DMS153 treated with DMSO at 0.1 percent for 48 hours (cell line): ENCODE measurements at regions not wholly inside any gene's neighbourhood (a gene's known extent, or its start where the extent isn't known, plus 50 kb on each side); places are given as distances from the start of the nearest gene placed in this dataset.
"Not testable (repeated sequence)": the region's sequence is repeated elsewhere in the genome, so short reads cannot be mapped to it uniquely, and the experiment has no call there.

Source experiments
- DNase-seq: peaks from one replicate; lab custom pipeline; 2025; ENCODE audit not compliant: unreplicated experiment; lab: John Stamatoyannopoulos, UW

DNA sequence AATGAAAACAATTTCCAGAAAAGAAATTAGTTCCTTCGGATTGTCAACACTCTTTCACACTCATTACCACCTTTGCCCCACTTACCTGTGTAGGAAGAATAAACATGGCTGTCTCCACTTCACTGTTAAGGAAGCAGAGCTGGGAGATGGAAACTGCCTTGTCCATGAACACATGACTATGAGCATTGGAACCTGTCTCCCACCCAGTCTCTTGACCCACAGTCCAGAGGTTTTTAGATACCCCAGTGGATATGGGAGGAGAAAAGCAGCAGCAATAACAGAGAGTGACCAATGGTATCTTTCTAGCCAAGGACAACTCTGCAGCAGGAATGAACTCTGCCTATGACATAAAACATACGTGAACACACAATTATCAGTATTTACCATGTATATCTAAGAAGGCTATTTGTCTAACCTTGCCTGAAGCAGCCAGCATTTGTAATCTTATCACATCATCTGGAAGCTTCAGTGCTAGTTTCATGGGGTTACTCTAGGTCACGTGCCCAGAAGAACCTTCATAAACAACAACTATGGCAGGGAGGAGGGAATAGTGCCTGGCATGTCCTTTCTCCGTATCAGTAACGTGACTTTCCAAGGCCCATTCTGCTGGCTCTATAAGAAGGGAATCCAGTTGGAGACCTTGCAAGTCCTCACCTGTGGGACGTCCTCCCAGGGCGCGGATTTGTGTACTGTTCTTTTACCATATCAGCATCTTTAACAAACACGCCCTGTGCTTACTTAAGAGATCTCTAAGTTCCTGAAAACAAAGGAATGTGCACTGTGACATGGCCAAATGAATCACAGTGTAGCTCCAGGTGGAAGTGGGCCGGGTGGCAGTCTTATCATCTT, 221.8 kb upstream of the UBL3 start:
- DNase-seq = no peak

DNA sequence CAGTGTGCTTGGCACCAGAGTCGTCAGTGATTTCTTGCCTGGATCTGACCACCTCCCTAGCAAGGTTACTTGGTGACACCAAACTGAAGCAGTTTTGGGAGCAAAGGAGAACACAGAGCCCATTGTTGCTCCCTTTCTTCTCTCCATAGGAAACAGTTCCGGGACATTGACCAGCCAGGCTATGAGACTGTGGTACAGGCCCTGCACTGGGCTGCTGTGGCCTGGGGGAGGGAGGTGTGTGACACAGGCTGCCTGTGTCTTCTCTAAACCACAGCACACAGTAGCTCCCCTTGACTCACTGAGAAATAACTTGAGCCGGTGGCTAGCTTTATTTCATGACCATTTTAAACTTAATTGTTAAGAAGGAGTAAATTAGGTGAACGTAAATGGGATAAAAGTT, 214.8 kb upstream of the UBL3 start:
- DNase-seq = no peak

DNA sequence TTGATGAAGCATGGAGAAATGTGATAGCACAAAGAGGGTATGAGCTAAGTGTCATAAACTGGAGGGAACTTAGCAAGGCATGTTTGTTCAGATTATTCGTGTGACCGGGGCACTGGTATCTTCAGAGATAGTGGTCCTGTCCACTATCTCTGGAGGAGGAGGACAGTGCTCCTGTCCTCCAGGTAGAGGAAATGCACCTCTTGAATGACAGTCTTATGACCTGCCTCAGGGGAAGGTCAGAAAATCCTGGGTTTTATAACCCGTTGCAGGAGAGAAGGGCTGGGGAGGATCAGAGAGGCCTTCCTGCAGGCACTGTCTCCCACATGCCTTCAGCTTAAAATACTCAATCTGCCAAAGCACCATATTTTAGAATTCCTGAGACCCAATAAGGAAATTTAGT, 213.5 kb upstream of the UBL3 start:
- no peak for DNase-seq

DNA sequence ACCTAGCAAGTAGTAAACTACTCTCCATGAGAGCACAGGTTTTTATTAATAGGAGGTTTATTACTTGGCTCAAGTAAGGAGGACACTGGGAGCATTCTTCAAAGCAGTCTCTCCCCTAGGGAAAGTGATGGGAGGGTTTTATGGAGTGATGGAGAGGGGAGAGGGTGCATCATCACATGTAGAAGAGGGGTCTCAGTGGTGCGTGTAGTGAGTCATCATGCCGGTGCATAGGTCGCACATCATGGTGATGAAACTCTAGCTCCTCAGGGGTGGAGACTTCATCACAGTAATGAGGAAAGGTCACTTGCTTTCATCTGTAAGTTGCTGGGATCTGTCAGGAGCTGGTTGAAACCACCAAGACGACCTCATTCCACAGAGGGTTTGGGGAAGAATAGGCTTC, 210.8 kb upstream of the UBL3 start:
- DNase-seq = no peak

DNA sequence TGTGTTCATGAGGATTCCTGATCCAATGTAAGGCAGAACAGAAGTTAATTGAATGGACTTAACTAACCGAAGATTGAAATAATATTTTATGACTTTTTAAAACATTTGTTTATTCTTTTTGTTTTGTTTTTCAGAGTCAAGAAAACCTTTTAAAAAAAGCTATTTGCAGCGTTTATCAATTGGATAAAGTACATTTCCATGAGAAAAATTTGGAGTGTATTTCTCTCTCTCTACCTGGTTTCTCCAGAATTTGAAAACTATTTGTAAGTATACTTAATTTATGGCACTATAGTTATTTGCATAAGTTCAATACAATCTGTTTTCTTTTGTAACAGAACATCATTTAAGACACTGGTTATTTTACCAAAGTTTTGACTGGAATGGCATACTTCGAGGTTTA, 208.0 kb upstream of the UBL3 start:
- DNase-seq = no peak

DNA sequence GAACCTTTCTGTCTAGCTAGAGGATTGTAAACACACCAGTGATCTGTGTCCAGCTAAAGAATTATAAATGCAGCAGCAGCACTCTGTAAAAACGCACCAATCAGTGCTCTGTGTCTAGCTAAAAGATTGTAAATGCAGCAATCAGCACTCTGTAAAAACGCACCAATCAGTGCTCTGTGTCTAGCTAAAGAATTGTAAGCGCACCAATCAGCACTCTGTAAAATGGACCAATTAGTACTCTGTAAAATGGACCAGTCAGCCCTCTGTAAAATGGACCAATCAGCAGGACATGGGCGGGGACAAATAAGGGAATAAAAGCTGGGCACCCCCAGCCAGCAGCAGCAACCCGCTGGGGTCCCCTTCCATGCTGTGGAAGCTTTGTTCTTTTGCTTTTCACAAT, 204.1 kb upstream of the UBL3 start:
- not testable (repeated sequence) for DNase-seq

DNA sequence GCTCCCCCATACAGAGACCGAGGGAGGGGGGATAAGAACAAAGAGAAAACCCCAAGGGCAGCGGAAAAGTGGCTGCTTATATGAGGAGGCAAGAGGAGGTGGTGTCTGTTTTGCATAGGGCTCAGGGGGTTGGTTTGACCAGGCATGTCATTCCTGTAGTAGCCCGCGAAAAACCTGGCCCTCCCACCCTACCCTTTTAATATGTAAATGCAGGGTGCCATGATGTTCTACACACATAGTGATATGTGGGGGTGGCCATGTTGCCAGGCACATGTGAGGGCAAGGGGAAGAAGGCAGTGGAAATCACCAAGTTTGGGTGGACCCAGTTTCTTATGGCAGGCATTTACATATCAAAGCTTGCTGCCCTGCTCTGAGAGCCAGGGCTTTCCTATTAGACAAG, 203.5 kb upstream of the UBL3 start:
- no peak for DNase-seq

DNA sequence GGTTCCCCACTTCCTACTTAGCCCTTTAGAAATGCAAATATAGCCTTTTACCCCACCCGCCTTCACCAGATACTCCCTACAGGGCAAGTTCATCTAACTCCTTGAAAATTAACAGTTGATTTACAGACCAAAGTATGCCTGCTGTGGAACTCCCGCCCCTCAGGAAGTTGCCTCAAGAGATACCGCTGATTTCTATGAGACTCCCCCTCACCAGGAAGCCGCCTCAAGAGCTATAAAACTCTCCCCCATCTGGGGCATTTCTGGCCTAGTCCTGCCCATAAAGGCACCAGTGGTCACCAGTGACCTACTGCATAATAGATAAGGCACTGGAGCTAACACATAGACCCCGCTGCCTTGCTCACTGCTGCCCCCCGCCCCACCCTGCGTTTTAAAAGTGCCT, 201.7 kb upstream of the UBL3 start:
- no peak for DNase-seq

DNA sequence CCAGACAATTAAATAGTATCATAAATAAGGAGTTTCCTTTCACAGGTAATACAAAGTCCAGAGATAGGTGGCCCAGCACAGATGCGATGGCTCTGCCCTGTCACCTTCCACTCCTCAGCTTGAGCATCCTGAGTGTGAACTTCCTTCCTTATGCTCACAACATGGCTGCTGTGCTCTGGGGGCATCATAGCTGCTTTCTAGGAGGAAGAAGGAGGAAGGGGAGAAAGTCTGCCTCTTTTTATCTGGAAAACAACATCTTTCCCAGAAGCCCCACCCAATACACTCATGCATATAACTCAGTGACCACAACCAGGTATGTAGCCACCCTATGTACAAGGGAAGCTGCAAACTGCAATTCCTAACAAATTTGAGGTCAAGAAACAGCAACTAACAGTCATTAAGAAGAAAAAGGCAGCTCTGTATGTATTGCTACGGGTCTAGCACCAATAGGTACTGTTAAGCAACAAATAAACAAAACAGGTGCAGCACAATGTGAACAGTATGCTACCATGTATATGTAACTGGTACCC, 201.2 kb upstream of the UBL3 start:
- DNase-seq = no peak

DNA sequence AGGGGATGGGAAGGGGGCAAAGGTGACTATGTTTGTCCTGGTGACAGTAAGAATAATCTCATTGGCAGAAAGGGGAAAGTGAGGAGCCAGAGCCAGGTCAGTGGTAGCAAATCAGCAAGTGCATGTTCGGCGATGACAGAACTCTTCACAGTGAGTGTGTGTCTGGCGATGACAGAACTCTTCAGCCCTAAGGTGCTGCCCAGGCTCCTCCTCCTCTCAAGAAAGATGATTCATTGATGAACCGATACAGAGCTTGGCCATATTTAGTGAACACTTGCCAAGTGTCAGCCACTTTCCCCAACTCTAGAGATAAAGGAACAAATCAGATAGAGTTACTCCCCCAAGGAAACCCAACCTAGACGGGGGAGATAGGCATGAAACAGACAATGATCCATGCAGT, 199.3 kb upstream of the UBL3 start:
- DNase-seq = no peak

DNA sequence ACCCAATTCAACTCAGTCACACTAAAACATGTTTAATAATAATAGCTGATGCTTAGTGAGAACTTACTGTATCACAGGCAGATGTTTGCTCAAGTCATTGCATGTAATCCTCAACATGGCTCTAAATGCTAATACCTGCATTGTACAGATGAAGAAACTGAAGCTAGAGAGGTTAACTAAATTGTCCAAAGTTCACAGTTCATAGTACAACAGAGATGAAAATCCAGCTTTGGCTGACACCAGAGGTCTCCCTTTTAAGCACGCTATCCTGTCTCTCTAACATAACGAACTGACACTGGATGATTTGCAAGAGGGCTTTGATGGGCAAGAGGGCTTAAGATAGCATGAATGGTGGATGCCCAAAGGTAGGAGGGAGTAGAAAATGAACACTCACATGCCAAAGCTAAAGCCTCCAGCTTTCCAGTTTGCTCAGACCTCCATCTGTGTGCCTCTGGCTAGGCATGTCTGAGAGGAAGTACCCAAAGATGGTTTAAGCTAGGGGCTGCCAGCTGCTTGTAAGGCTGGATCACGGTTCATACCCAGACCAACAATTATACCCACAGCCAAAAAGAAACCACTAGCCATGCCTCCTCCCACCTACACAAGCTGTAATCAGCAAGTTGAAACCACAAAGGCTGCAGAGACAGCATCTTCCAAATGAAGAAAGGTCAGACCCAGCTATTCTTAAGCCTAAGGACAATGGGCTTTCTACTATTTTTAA, 196.9 kb upstream of the UBL3 start:
- DNase-seq = no peak

DNA sequence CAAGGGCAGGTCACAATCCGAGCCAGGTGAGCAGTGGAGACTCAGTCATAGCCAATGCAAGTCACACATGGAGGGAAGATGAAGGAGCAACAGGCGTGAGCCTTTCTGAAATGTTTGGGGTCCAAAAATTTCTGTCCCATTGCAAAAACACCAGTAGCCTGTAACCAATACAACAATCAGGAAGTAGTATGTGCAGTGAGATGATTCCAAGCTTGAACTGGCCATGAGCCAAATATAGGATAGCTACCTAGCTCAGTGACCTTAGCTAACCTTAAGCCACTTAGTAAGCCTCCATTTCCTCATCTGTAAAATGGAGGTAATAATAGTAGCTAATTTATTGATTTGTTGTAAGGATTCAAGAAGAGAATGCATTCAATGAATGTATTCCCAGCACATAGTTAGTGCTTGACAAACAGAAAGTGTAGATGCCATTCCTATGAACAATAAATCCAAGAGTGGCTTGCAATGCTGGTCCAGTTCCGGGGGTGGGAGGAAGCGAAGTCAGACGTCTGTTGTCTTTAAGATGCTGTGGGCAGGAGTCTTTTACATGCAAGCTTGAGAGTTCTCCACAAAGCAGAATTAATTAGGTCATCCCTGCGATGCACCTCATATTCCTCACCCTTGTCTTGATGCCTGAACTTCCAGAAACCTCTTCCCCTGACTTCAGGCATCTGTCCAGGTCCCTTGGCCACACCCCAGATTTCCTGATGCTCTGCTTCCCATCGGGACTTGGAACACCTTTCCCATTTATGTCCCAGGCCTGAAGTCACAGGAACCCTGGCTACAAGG, 195.7 kb upstream of the UBL3 start:
- DNase-seq = no peak

DNA sequence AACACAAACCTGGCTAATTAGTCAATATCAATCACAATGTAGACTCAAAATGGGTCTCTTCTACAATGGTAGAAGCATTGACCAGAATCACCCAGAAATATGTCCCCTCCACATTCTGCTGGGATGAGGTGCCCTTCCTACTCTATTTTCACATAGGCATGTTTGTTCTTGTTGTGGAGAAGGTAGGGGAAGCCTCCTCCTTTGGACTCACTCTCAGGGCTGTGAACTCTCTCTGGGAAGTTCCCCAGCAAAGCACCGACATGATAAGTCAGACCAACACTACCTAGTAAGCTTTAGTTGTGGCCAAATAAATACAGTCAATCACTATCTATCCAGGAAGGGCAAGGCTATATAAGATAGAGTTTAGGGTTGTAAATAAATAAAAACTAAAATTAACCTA, 194.5 kb upstream of the UBL3 start:
- no peak for DNase-seq

DNA sequence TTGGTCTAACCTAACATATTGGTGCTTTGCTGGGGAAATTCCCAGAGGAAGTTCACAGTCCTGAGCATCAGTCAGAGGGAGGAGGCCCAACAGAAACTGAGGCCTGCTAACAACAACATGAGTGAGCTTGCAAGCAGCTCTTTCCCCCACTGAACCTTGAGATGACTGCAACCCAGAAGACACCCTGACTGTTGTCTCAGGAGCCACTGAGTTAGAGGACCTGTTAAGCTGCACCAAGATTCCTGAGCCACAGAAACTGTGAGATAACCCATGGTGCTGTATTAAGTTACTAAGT, 193.2 kb upstream of the UBL3 start:
- no peak for DNase-seq

DNA sequence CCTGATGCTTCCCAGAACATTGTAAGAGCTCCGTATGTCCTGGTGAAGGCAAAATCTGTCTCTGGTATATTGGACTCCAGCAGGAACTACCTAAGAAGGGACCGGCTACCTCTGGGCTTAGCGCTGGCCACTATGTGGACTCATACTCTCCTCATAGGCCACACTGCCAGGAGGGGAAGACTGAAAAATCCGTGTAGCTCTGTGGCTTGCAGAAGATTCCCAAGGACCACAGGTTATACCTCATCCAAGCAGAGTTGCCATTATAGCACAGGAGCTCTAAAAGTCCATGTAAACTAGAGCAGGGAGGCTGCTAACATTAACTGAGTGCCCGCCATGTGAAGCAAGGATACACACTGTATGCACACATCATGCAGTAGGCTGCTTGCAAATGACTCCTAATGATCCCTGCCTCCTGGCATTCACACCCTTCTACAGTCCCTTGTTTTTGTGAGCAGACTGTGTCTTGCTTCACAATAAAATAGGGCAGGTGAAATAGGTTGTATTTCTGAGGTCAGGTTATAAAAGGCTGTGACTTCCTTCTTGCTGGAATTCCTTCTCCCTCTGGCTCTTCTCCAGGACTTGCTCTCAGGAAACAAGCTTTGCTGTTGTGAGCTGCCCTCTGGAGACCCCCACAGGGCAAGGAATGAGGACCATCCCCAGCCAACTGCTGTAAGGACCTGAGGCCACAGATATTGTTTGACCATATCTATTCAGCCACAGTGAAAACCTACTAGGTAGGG, 192.6 kb upstream of the UBL3 start:
- no peak for DNase-seq

DNA sequence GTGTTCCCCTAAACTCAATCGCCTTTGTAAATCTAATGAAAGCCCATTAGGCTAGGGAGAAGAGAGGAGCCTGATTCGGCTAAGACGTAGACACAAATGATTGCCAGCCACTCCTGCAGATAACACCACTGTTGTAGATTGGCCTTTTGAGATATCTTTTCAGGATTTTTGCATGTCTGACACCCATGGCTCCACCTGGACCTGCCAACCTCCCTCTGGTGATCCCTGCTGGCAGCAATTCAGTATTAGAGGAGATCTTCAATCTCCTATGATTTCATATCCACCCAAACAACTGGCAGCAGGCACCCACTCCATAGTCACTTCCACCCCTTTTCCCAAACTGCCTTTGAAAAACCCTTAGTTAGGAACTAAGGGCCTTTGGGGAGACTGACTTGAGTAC, 191.9 kb upstream of the UBL3 start:
- DNase-seq = no peak

DNA sequence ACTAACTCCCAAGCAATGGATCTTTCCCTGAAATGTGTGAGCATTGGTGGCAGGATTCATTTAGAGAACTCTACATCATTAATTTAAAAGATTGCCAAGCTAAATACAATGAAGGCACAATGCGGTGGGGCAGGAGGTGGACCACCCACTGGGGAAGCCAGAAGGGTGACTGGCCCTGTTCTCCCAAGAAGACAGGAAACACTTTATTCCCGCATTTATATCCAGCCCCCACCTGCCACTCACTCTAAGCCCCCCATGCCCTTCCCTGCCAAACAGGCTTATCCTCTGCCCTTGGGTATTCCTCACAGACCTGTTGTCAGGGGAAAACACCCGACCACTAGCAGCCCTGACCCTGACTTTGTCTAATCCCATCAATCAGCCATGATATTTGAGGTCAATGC, 189.1 kb upstream of the UBL3 start:
- DNase-seq = no peak

DNA sequence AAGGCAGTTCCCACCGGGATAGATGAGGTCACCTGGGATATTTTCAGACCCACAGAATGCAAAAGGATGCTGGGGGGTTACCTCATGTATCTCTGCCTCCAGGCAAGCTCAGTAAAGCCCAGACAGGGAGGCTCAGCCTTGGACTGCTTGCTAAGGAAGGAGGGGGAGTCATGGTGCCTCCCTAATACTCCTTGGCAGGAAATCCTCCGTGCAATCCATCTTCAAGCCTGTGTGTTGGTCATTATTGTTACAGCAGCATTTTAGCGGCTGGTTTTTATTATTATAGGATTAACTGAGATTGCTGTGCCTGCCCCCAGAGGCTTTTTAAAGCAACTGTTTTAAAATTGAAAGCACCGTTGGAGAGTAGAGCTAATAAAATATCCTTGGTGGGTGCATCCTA, 188.5 kb upstream of the UBL3 start:
- DNase-seq = no peak

DNA sequence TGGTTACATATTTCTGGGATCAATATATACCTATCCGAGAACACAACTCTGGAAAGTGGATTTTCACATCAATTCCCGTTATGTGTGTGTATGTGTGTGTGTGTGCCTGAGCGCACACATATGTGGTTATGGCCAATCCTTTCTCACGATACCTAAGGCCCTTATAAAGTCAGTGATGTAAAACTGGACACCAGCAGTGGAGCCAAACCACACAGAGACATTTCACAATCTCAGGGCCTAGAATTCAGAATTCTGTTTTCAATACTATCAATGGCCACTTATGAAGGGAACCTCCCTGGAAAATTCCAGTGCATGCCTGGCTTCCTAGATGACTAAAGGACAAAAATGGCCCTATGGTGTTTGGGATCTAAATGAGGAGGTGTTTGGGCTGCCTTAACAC, 187.3 kb upstream of the UBL3 start:
- DNase-seq = no peak

DNA sequence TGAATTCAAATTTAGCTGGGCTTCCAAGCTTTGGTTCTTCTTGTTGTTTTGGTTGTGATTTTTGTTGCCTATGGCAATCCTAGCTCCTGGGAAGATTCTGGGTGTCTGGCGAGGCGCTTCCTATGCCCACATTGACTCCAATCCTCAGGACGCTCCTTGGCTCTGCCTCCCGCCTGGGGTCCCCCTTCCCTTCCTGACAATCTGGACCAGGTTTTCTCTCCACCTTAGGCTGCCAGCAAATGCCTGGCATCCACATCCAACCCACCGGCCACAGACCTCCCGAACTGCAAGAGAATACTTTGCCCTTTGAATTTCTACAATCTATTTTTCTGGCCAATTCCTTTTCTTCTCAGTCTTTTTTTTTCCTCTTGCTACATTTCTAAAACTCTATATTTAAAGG, 186.9 kb upstream of the UBL3 start:
- DNase-seq = no peak

DNA sequence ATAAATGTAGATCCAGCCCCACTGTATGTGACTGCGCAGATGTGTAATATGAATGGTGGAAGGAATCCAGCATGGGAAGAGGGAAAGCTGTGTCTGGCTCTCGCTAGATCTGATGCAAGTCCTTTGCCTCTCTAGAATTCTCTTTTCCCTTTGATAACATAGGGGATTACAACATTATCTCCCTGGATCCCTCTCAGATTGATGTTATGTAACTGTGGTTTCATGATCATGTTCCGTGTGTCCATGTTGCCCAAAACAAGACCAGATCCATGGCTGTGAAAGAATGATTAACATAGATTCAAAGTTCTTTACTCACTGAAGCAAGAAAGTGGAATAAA, 184.0 kb upstream of the UBL3 start:
- no peak for DNase-seq
